ENCODE measurements at regions not wholly inside any gene's neighbourhood (a gene's known extent, or its start where the extent isn't known, plus 50 kb on each side); places are given as distances from the start of the nearest gene placed in this dataset.

GRCh38 chr2:137764646-137765045 lies 199.6 kb upstream of the HNMT start:
- TF ChIP-seq POLR2A (IDR thresholded peaks at IDR 0.05) (no peak), CTCF (IDR thresholded peaks at IDR 0.05) (no peak)
